Tibial artery (tissue), 4 donors: ENCODE measurements at regions not wholly inside any gene's neighbourhood (a gene's known extent, or its start where the extent isn't known, plus 50 kb on each side); places are given as distances from the start of the nearest gene placed in this dataset.
"Not testable (repeated sequence)": the region's sequence is repeated elsewhere in the genome, so short reads cannot be mapped to it uniquely, and the experiment has no call there.

Experiments
- DNase-seq, 2 donors: peaks; one replicate each; pipeline ENCODE4 v3.0.0-alpha.2; 2019
- H3K27ac ChIP-seq, 2 donors: fragments of 200-600 bp; sonication (generic) in 1 of 2; 1 replicate in 1 of 2; 2 replicates in 1 of 2; pipeline ENCODE4 v1.5.1; 2018 to 2019; ENCODE audit warnings: mild to moderate bottlenecking in 1 of 2
- H3K27me3 ChIP-seq, 2 donors: fragments of 200-600 bp; sonication (generic) in 1 of 2; one replicate each; pipeline versions ENCODE4 v1.5.1 to v1.6.0; 2016 to 2019
- H3K36me3 ChIP-seq, 3 donors: fragments of 200-600 bp; sonication (generic) in 2 of 3; one replicate each; pipeline ENCODE4 v1.5.1; 2016 to 2019; ENCODE audit warnings: mild to moderate bottlenecking in 2 of 3
- H3K4me1 ChIP-seq, 4 donors: fragments of 200-600 bp; sonication (generic) in 2 of 4; 1 replicate in 3 of 4; 2 replicates in 1 of 4; pipeline ENCODE4 v1.5.1; 2016 to 2019
- H3K4me3 ChIP-seq, 2 donors: fragments of 200-600 bp; sonication (generic) in 1 of 2; 1 replicate in 1 of 2; 2 replicates in 1 of 2; pipeline ENCODE4 v1.5.1; 2018 to 2019; ENCODE audit warnings: mild to moderate bottlenecking in 2 of 2
- H3K9me3 ChIP-seq, 3 donors: fragments of 200-600 bp; sonication (generic) in 1 of 3; one replicate each; pipeline ENCODE4 v1.5.1; 2016 to 2019
- CTCF ChIP-seq, 2 experiments: fragments of 200-600 bp in 1 of 2; fragments of 450-650 bp in 1 of 2; IDR thresholded peaks; one replicate each; pipeline ENCODE4 v1.5.1; 2017 to 2019; ENCODE audit warnings: antibody characterized with exemption in 2 of 2, mild to moderate bottlenecking in 1 of 2, moderate library complexity in 1 of 2
- intact Hi-C: fragments of 100-400 bp; cut with DNase I; formaldehyde crosslinking; loops from one replicate; pipeline ENCODE4 v1.15.0; 2023; ENCODE audit warnings: low total_unique reads

- intact Hi-C loops: no loop called here
- DNase-seq: no peak
- TF ChIP-seq CTCF (IDR thresholded peaks at IDR 0.05): no peak
- no peaks in the 10 kb centered on the region for H3K9me3 ChIP-seq
- H3K36me3 ChIP-seq: no peaks in the 10 kb centered on the region
- no peak overlapping the region for H3K4me3 ChIP-seq
- H3K27me3 ChIP-seq: no peaks in the 10 kb centered on the region
- peaks cover 0 to 46% (median 14%) of the 10 kb centered on the region in 4 donors for H3K4me1 ChIP-seq
- peak overlapping the region; percentile 66 to 71 for H3K27ac ChIP-seq
These were observed 478.4 kb upstream of the ADGRL3 start for GRCh38 chr4:60721685-60722084.

GRCh38 chr4:60723796-60724195 is 476.3 kb upstream of the ADGRL3 start:
- no peaks in the 10 kb centered on the region for H3K36me3 ChIP-seq
- intact Hi-C loops: no loop called here
- no peak overlapping the region for H3K4me3 ChIP-seq
- H3K27ac ChIP-seq: peak overlapping the region; percentile 66 to 71
- no peaks in the 10 kb centered on the region for H3K9me3 ChIP-seq
- DNase-seq: no peak
- no peaks in the 10 kb centered on the region for H3K27me3 ChIP-seq
- H3K4me1 ChIP-seq: peaks cover 0 to 46% (median 14%) of the 10 kb centered on the region in 4 donors
- no peak for TF ChIP-seq CTCF (IDR thresholded peaks at IDR 0.05)

- Histone ChIP-seq H3K36me3 (no peaks in the 10 kb centered on the region), H3K4me1 (peaks cover 0 to 46% (median 14%) of the 10 kb centered on the region in 4 donors), H3K27ac (peak overlapping the region; percentile 66 to 71), H3K27me3 (no peaks in the 10 kb centered on the region), H3K4me3 (no peak overlapping the region), H3K9me3 (no peaks in the 10 kb centered on the region)
- TF ChIP-seq CTCF (IDR thresholded peaks at IDR 0.05): no peak
- intact Hi-C loops: no loop called here
- DNase-seq: no peak
These were observed 475.5 kb upstream of the ADGRL3 start for GRCh38 chr4:60724623-60725022.

GRCh38 chr4:60726779-60727178 is 473.3 kb upstream of the ADGRL3 start:
- DNase-seq: no peak
- intact Hi-C loops: no loop called here
- H3K4me3 ChIP-seq: no peak overlapping the region
- no peaks in the 10 kb centered on the region for H3K27me3 ChIP-seq
- peak overlapping the region in 1 of 2 donors; percentile 66 for H3K27ac ChIP-seq
- H3K36me3 ChIP-seq: no peaks in the 10 kb centered on the region
- H3K4me1 ChIP-seq: peaks cover 0 to 36% (median 10%) of the 10 kb centered on the region in 4 donors
- TF ChIP-seq CTCF (IDR thresholded peaks at IDR 0.05): no peak
- H3K9me3 ChIP-seq: no peaks in the 10 kb centered on the region

- Histone ChIP-seq H3K4me1 (peaks cover 0 to 13% (median 8%) of the 10 kb centered on the region in 4 donors), H3K27me3 (no peaks in the 10 kb centered on the region), H3K27ac (no peak overlapping the region), H3K9me3 (no peaks in the 10 kb centered on the region), H3K4me3 (no peak overlapping the region), H3K36me3 (no peaks in the 10 kb centered on the region)
- DNase-seq: no peak
- intact Hi-C loops: no loop called here
- no peak for TF ChIP-seq CTCF (IDR thresholded peaks at IDR 0.05)
These were observed 470.9 kb upstream of the ADGRL3 start for GRCh38 chr4:60729194-60729593.

- H3K4me3 ChIP-seq, H3K36me3 ChIP-seq, H3K27me3 ChIP-seq, intact Hi-C loops, H3K9me3 ChIP-seq, H3K4me1 ChIP-seq, H3K27ac ChIP-seq, DNase-seq: not testable (repeated sequence)
These were observed 470.4 kb upstream of the ADGRL3 start for GRCh38 chr4:60729764-60730163.
